GM12874 (cell line): ENCODE measurements at regions not wholly inside any gene's neighbourhood (a gene's known extent, or its start where the extent isn't known, plus 50 kb on each side); places are given as distances from the start of the nearest gene placed in this dataset.

Experiments used
- CTCF ChIP-seq: IDR thresholded peaks from 2 replicates; pipeline ENCODE4 v1.5.1; 2011; ENCODE audit warnings: low read depth, mild to moderate bottlenecking, control low read depth, low read length, moderate library complexity; ENCODE audit not compliant: insufficient read depth

DNA sequence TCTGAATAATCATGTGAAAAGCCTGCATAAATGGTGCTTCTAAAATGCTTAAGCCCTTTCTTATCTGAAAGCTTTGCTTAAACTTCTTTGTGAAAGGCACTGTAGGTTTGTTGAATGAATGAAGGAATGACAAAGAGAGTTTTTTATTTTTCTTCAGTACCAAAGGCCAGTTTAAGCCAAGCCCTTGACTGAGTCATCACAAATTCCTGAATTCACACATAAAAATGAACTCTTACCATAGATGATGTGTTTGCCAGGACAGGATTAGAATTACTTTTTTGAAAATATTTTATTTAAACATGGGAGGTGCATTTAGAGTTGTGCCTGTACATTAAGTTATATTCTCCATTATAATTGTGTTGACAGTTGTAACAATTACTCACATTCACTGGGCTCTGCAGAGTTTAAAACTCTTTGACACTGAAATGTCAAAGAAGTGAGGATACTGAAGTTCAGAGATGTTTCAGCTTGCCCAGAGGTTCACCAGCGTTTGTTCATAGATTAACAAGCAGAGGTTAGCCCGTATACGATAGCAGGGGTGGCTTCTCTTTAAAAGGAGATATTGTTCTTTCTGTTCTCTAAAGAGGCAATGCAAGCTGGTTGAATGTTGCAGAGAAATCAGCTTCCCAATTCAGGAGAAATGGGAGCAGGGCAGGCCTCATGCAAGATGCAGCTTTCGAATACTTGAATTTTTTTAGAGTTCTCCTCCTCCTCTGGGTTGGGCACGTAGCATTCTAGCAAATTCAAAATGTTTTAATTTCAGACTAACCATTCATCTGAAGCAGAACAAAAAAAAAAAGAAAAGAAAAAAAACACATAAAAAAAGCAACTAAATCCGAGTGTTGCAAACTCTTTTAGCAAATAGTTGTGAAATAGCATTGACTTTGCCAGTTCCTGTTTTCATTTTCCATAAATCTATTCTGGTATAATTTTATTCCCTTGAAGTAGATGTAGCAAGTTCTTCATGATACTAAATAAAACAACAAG, 358.7 kb upstream of the KLF4 start:
- TF ChIP-seq CTCF: no peak

- TF ChIP-seq CTCF: no peak
Measured at GRCh38 chr9:107842530-107842929, 353.0 kb upstream of the KLF4 start.

GRCh38 chr9:107841076-107841475, 351.5 kb upstream of the KLF4 start:
- TF ChIP-seq CTCF: no peak

GRCh38 chr9:107839371-107839770, 349.8 kb upstream of the KLF4 start:
- TF ChIP-seq CTCF: no peak

- no peak for TF ChIP-seq CTCF
Measured at GRCh38 chr9:107838766-107839165, 349.2 kb upstream of the KLF4 start.

- TF ChIP-seq CTCF: no peak
Measured at GRCh38 chr9:107836300-107836699, 346.7 kb upstream of the KLF4 start.

DNA sequence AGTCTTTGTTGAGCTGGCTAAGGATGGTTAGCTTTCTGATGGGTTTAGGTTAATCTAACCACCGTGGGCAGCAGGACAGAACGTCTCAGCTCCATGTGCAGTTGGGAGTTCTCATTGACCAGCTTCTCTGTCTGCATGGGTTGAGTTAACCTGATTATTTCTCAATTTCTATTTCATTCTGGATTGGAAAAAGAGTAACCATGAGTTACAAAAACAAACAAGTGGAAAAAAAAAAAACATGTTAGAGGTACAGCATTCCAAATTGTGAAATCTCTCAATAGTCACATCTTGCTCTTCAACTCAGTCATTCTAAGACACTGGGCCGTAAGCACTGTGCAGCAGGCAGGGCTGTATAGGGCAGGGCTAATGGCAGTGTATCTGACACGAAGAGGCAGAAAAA, 343.7 kb upstream of the KLF4 start:
- no peak for TF ChIP-seq CTCF
